ENCODE measurements at regions not wholly inside any gene's neighbourhood (a gene's known extent, or its start where the extent isn't known, plus 50 kb on each side); places are given as distances from the start of the nearest gene placed in this dataset.

DNA sequence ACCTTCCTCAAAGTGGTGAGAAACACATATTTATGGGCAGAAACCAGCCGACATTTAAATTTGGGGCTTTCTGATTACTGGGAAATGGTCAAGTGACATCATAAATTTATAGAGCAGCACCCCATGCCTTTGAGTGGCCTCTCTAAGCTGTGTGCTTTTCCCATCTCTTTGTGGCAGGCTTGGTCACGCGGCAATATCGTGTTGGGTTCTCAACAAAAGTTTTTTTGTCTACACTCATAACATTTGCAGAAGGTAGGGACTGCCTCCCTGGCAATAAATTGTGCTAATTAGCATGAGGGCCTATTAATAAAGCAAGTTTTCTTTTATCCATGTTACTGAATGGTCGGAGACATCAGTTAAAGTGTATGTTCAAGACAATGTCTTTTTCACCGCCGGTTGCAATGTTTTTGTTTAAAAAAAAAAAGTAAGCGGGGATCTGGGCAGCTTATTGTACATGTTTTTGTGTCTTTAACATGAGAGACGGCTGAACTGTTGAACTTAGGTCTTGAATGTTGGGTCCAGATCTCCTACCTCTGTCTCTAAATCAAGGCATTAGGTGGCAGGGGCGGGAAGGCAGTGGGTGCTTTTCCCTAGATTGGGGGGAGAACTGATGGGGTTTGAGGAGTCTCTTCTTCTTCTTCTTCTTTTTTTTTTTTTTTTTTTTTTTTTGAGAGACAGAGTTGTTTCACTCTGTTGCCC lies 193.3 kb downstream of the PHETA1 start:
- peaks cover 23% of the 10 kb centered on the region for H3K27me3 Mint-ChIP-seq (ENCODE audit: insufficient read depth)
- H3K4me1 Mint-ChIP-seq (ENCODE audit: low read depth): no peaks in the 10 kb centered on the region
- H3K4me3 Mint-ChIP-seq: no peak overlapping the region
- H3K36me3 Mint-ChIP-seq (ENCODE audit: low read depth): no peaks in the 10 kb centered on the region
- DNase-seq: no peak
- no peaks in the 10 kb centered on the region for H3K9me3 Mint-ChIP-seq
- H3K27ac Mint-ChIP-seq: no peak overlapping the region
- TF ChIP-seq, protein P1, sequence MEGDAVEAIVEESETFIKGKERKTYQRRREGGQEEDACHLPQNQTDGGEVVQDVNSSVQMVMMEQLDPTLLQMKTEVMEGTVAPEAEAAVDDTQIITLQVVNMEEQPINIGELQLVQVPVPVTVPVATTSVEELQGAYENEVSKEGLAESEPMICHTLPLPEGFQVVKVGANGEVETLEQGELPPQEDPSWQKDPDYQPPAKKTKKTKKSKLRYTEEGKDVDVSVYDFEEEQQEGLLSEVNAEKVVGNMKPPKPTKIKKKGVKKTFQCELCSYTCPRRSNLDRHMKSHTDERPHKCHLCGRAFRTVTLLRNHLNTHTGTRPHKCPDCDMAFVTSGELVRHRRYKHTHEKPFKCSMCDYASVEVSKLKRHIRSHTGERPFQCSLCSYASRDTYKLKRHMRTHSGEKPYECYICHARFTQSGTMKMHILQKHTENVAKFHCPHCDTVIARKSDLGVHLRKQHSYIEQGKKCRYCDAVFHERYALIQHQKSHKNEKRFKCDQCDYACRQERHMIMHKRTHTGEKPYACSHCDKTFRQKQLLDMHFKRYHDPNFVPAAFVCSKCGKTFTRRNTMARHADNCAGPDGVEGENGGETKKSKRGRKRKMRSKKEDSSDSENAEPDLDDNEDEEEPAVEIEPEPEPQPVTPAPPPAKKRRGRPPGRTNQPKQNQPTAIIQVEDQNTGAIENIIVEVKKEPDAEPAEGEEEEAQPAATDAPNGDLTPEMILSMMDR (IDR thresholded peaks at IDR 0.05): no peak

DNA sequence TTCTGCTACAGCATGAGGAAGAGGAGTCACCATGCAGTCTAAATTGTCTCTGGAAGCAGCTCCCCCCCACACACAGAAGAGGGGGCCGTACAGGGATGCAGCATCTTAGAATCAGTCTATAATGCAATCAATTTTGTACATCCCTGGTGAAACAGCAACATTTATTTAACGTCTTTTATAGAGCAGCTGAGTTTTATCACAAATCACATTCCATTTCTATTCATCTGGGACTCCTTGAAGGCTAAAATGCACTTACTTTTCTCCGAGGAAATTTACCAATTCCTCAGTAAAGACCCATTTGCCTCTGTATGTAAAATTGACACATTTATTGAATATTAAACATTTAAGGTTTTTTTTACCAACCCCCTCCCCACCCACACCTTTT lies 193.9 kb downstream of the PHETA1 start:
- Mint-ChIP-seq H3K27me3 (ENCODE audit: insufficient read depth) (peaks cover 23% of the 10 kb centered on the region), H3K9me3 (no peaks in the 10 kb centered on the region), H3K36me3 (ENCODE audit: low read depth) (no peaks in the 10 kb centered on the region), H3K4me1 (ENCODE audit: low read depth) (no peaks in the 10 kb centered on the region), H3K4me3 (no peak overlapping the region), H3K27ac (no peak overlapping the region)
- no peak for DNase-seq
- TF ChIP-seq, protein P1 (IDR thresholded peaks at IDR 0.05): no peak

DNA sequence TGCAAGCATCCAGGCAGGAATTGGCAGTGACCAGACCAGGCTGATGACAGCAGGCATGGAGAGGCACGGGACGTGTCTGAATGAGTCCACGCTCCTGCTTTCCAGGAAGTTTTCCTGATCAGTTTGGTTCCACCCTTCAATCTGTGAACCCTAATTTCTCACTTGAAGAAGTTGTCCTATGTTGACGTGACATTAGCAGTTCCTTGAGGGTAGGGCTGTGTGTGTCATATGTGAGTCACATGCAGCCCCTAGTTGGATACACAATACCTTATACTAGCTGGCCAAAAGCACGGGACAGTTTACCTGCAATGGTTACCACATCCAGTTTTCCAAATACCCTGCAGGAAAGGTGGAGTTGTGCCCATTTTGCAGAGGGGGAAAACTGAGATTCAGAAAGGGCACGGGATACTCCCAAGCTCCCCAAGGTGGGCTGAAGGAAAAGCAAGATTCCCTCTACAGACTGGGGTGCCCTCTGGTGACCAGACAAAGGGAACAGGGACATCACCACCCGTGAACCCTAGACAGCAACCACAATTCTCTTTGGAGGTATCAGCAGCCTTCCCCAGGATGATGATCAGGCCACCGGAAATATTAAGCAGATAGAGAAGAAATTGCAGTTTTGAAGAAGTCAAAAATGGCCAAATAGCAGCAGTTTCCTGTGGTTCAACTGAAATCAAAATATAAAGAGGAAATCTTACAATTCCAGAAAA lies 194.5 kb downstream of the PHETA1 start:
- no peak for DNase-seq
- TF ChIP-seq, protein P1 (IDR thresholded peaks at IDR 0.05): peak; percentile 29; the same call in 1 of the 2 replicates
- Mint-ChIP-seq H3K36me3 (ENCODE audit: low read depth) (no peaks in the 10 kb centered on the region), H3K27me3 (ENCODE audit: insufficient read depth) (peaks cover 26% of the 10 kb centered on the region), H3K4me3 (no peak overlapping the region), H3K27ac (no peak overlapping the region), H3K9me3 (no peaks in the 10 kb centered on the region), H3K4me1 (ENCODE audit: low read depth) (no peaks in the 10 kb centered on the region)

DNA sequence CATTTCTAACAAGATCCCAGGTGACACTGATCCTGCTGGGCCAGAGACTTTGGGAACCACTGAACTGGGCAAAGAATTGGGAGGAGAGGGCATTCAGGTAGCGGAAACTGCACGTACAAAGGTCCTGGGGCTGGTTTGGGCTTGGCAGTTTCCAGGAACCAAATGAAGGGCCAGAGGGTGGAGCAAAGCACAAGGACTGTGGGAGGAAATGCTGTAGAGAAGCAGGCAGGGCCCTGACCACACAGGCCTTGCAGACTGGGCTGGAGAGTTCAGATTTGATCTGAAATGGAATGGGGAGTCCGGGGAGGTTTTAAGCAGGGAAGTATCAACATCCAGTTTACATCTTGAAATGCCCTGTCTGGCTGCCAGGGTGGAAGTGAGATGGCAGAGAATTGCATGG lies 195.1 kb downstream of the PHETA1 start:
- TF ChIP-seq, protein P1 (IDR thresholded peaks at IDR 0.05): no peak
- H3K27ac Mint-ChIP-seq: no peak overlapping the region
- no peaks in the 10 kb centered on the region for H3K9me3 Mint-ChIP-seq
- H3K4me1 Mint-ChIP-seq (ENCODE audit: low read depth): no peaks in the 10 kb centered on the region
- no peak for DNase-seq
- no peak overlapping the region for H3K4me3 Mint-ChIP-seq
- H3K36me3 Mint-ChIP-seq (ENCODE audit: low read depth): no peaks in the 10 kb centered on the region
- peaks cover 32% of the 10 kb centered on the region for H3K27me3 Mint-ChIP-seq (ENCODE audit: insufficient read depth)

DNA sequence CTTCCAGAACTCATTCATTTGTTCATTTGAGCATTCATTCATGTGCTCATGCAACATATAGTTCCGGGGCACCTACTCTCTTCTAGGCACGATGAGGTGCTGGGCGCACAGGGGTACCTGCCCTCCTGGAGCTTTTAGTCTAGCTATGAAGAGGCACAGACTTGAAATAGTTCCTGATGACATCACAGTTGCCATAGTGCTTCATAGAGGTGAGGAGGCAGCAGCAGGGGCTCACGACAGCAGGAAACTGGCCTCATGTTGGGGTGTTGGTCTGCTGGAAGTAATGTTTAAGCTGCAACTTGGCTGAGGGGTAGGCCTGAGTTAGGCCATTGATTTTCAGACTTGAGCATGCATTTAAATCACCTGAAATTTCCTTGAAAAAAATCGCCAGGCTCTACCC lies 195.5 kb downstream of the PHETA1 start:
- TF ChIP-seq, protein P1 (IDR thresholded peaks at IDR 0.05): no peak
- no peak overlapping the region for H3K27ac Mint-ChIP-seq

More for the DNA sequence above, 195.5 kb downstream of the PHETA1 start:
- no peak overlapping the region for H3K4me3 Mint-ChIP-seq
- H3K4me1 Mint-ChIP-seq (ENCODE audit: low read depth): no peaks in the 10 kb centered on the region
- no peaks in the 10 kb centered on the region for H3K9me3 Mint-ChIP-seq
- H3K27me3 Mint-ChIP-seq (ENCODE audit: insufficient read depth): peaks cover 32% of the 10 kb centered on the region
- DNase-seq: no peak
- no peaks in the 10 kb centered on the region for H3K36me3 Mint-ChIP-seq (ENCODE audit: low read depth)
